ENCODE measurements at regions not wholly inside any gene's neighbourhood (a gene's known extent, or its start where the extent isn't known, plus 50 kb on each side); places are given as distances from the start of the nearest gene placed in this dataset.

DNA sequence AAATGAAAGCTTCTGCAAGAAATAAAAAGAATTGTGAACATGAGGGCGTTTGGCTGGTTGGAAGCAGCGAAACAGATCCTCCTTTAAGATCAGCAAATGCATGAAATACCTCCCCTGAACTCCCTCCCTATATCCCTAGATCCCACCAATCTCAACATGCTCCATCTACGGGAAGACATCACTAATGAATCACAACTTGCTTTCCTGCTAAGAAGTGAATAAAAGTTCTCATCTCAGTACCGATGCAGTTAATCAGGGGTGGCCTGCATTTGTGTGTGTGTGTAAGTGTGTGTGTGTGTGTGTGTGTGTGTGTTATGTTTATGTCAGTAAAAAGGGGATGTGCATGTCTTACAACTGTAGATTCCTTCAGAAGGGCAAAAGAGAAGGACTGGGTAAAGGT, 238.7 kb downstream of the LIG4 start:
- TF ChIP-seq, protein P1, sequence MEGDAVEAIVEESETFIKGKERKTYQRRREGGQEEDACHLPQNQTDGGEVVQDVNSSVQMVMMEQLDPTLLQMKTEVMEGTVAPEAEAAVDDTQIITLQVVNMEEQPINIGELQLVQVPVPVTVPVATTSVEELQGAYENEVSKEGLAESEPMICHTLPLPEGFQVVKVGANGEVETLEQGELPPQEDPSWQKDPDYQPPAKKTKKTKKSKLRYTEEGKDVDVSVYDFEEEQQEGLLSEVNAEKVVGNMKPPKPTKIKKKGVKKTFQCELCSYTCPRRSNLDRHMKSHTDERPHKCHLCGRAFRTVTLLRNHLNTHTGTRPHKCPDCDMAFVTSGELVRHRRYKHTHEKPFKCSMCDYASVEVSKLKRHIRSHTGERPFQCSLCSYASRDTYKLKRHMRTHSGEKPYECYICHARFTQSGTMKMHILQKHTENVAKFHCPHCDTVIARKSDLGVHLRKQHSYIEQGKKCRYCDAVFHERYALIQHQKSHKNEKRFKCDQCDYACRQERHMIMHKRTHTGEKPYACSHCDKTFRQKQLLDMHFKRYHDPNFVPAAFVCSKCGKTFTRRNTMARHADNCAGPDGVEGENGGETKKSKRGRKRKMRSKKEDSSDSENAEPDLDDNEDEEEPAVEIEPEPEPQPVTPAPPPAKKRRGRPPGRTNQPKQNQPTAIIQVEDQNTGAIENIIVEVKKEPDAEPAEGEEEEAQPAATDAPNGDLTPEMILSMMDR (conservative IDR thresholded peaks at IDR 0.05), result no peak
- H3K27ac ChIP-seq, result no peak overlapping the region

- H3K27ac ChIP-seq, result no peak overlapping the region
- TF ChIP-seq, protein P1 (conservative IDR thresholded peaks at IDR 0.05), result no peak
Observed at GRCh38 chr13:107974409-107974808, 240.9 kb downstream of the LIG4 start.

DNA sequence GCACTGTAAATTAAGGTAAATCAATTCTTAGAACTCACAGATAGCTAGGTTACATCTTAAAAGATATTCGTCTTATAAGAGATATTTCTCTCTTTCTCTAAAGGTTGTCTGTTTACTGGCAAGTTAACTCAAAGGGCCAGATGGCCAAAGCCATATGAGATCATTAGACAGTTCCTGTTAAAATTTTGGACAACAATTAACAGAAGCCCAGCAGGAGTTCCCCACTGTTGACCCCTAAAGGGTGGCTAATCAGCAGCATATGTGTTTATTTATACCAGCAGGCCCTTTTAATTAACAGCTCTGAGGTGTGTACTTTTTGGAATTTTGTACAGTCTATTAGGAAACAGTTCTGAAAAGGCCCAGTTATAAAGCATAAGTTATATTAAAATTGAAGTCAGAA, 245.8 kb downstream of the LIG4 start:
- no peak overlapping the region for H3K27ac ChIP-seq
- TF ChIP-seq, protein P1 (conservative IDR thresholded peaks at IDR 0.05), result no peak

DNA sequence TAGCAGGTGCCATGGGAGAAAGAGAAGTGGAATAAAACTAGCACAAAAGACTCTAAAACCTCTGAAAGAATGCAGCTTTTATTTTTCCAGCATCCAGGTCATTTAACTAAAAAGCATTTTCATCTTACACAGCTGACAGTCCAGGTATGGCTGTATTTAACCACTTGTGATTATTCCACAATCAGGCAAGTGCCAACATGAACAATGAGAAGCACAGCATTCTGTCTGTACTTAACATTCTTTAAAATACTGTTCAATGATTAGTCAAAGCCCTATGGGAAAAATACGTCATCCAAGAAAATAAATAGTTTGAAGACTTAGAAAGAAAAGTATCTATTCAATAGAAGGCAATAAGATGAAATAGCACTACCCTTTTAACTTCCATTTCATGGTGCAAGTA, 246.9 kb downstream of the LIG4 start:
- TF ChIP-seq, protein P1 (conservative IDR thresholded peaks at IDR 0.05), result no peak
- no peak overlapping the region for H3K27ac ChIP-seq

GRCh38 chr13:107964395-107964794, 250.9 kb downstream of the LIG4 start:
- TF ChIP-seq, protein P1 (conservative IDR thresholded peaks at IDR 0.05), result no peak
- no peak overlapping the region for H3K27ac ChIP-seq

DNA sequence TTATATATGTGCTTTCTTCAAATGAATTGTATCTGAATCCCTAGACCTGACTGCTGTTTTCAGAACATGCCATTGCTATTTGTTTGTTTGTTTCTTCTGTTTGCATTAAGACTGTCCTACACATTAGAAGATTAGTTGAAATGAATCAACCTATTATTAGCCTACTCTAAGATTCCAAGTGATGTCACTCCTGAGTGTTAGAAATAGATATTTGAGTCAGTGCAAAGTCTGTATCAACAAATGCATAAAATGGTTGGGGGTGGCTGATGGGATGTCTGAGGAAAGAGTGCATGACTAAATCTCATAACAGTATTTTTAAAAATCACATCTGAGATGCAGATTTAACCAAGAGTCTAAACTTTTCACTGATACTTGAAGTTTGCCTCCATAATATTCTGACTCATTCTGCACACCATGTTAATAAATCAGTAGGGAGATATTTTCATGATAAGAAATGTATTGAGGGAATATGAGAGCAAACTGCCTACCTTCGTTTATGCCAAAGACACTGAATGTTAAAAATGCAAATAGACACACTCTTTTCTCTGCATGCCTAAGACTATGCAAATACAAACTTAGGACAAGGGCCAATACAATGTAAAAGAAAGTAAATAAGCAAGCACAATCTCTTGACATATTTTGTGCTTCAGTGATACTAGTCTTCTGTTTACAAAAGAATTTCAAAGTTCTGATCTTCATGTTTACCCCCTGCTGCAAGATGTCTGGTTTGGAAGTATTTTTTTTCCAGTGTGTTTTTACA, 253.3 kb downstream of the LIG4 start:
- peak overlapping the region; percentile 21; the same call in 1 of the 2 replicates for H3K27ac ChIP-seq
- TF ChIP-seq, protein P1 (conservative IDR thresholded peaks at IDR 0.05), result no peak

GRCh38 chr13:107960301-107960700, 255.0 kb downstream of the LIG4 start:
- TF ChIP-seq, protein P1 (conservative IDR thresholded peaks at IDR 0.05), result no peak
- H3K27ac ChIP-seq, result no peak overlapping the region

Data from VCaP (cell line).